C4-2B (cell line): ENCODE measurements at regions not wholly inside any gene's neighbourhood (a gene's known extent, or its start where the extent isn't known, plus 50 kb on each side); places are given as distances from the start of the nearest gene placed in this dataset.

ENCODE experiments used
- H3K27ac ChIP-seq: fragments of 450-650 bp; 2 replicates; pipeline ENCODE4 v1.5.1; 2017
- ZFX ChIP-seq: fragments of 450-650 bp; IDR thresholded peaks from 2 replicates; pipeline ENCODE4 v1.6.1; 2017
- TF ChIP-seq, protein P1 (sequence below): fragments of 450-650 bp; conservative IDR thresholded peaks from 2 replicates; pipeline ENCODE4 v1.5.1; 2017; ENCODE audit warnings: mild to moderate bottlenecking

DNA sequence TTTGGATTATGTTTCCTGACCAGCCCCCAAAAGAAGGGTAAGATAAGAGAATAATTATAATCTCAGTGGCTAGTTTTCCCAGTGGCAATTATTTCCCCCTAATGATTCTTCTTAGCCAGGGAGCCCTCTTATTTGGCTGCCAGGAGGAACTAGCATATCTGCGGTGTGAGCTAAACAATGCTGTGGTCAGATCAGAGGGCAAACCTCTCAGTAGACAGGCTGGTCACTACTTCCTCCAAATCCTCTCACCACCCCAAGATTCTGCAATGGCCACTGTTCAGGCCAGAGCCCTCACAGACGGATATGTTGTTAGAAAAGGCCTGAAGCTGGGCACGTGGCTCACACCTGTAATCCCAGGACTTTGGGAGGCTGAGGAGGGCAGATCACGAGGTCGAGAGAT lies 273.4 kb upstream of the SASH1 start:
- no peak overlapping the region for H3K27ac ChIP-seq
- no peak for TF ChIP-seq ZFX
- TF ChIP-seq, protein P1, sequence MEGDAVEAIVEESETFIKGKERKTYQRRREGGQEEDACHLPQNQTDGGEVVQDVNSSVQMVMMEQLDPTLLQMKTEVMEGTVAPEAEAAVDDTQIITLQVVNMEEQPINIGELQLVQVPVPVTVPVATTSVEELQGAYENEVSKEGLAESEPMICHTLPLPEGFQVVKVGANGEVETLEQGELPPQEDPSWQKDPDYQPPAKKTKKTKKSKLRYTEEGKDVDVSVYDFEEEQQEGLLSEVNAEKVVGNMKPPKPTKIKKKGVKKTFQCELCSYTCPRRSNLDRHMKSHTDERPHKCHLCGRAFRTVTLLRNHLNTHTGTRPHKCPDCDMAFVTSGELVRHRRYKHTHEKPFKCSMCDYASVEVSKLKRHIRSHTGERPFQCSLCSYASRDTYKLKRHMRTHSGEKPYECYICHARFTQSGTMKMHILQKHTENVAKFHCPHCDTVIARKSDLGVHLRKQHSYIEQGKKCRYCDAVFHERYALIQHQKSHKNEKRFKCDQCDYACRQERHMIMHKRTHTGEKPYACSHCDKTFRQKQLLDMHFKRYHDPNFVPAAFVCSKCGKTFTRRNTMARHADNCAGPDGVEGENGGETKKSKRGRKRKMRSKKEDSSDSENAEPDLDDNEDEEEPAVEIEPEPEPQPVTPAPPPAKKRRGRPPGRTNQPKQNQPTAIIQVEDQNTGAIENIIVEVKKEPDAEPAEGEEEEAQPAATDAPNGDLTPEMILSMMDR: no peak

GRCh38 chr6:148074291-148074690 lies 268.3 kb upstream of the SASH1 start:
- TF ChIP-seq, protein P1: no peak
- TF ChIP-seq ZFX: no peak
- H3K27ac ChIP-seq: no peak overlapping the region

DNA sequence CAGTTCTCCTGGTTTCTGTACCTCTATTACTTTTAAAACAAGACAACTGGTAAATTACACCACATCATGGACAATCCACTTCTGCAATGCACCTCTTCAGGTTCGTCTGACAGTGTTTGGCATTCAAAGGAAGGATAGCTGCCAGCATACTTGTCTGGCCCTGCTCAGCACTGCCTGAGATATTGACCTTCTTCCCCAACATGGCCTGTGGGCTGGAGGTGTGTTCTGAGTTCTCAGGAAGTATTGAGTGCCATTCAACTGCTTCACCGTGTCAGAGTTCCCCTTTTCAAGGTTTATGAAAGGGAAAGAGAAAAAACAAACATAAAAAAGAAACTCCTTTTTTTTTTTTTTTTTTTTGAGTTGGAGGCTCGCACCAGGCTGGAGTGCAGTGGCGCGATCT lies 267.9 kb upstream of the SASH1 start:
- no peak for TF ChIP-seq ZFX
- TF ChIP-seq, protein P1: no peak
- H3K27ac ChIP-seq: no peak overlapping the region

GRCh38 chr6:148075352-148075751 lies 267.3 kb upstream of the SASH1 start:
- H3K27ac ChIP-seq: no peak overlapping the region
- no peak for TF ChIP-seq ZFX
- TF ChIP-seq, protein P1: no peak

DNA sequence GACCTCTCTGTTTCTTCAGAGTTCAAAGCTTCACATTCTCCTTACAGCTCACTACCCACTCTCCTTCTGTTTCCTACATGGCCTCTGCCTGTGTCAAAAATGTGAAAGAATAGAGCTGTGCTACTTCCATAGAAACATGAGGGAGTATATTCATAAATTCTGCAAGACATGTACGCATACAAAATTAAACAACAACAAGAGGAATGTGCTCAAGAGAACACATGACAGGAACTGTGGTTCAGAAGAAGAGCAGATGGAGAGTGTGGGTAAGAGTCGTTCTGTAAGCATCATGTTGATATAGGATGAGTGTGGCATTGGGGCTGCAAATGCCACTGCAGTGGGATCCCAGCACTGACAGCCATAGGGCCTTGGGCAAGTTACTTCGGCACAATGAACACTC lies 266.6 kb upstream of the SASH1 start:
- TF ChIP-seq ZFX: no peak
- TF ChIP-seq, protein P1: no peak
- no peak overlapping the region for H3K27ac ChIP-seq

- no peak for TF ChIP-seq ZFX
- TF ChIP-seq, protein P1: no peak
These were observed 262.3 kb upstream of the SASH1 start for GRCh38 chr6:148080315-148080714.

DNA sequence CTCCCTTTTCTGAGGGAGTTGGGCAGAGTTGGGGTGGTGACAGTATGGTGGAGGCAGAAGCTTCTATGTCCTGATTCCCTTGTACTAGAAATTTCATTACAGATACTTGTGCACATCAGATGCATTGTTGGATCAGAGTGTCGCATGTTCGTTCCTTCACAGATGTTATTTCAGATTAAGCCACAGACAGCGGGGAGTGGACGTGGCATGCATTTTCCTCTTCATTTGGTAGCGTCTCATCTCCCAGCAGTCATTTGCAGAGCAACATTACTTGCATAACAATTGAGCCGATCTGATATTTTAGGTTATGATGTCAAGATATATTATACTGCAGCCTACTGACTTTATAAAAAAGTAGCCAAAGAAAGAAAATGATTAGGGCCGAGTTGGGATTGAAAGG lies 261.6 kb upstream of the SASH1 start:
- no peak overlapping the region for H3K27ac ChIP-seq
- no peak for TF ChIP-seq ZFX
- TF ChIP-seq, protein P1: no peak

More at GRCh38 chr6:148080315-148080714, 262.3 kb upstream of the SASH1 start:
- H3K27ac ChIP-seq: no peak overlapping the region
